Kidney epithelial cell (primary cell): ENCODE measurements at regions not wholly inside any gene's neighbourhood (a gene's known extent, or its start where the extent isn't known, plus 50 kb on each side); places are given as distances from the start of the nearest gene placed in this dataset.
"Not testable (repeated sequence)": the region's sequence is repeated elsewhere in the genome, so short reads cannot be mapped to it uniquely, and the experiment has no call there.

ENCODE experiments used
- DNase-seq: peaks from one replicate; pipeline ENCODE4 v3.0.0-alpha.2; 2010; ENCODE audit warnings: low read depth
- H3K27me3 ChIP-seq: 2 replicates; pipeline ENCODE4 v1.6.0; 2011; ENCODE audit warnings: low read length; ENCODE audit not compliant: control insufficient read depth, insufficient read depth
- H3K36me3 ChIP-seq: 2 replicates; pipeline ENCODE4 v1.5.1; 2011; ENCODE audit warnings: low read length; ENCODE audit not compliant: control insufficient read depth, insufficient read depth
- H3K4me3 ChIP-seq: 2 replicates; pipeline ENCODE4 v1.5.1; 2011; ENCODE audit warnings: low read depth, mild to moderate bottlenecking, control low read depth, low read length
- TF ChIP-seq, protein P1 (sequence below): IDR thresholded peaks from 2 replicates; pipeline ENCODE4 v1.5.1; 2011; ENCODE audit warnings: mild to moderate bottlenecking, moderate library complexity, low read length, control low read depth, inconsistent platforms; ENCODE audit not compliant: insufficient read depth, poor library complexity, severe bottlenecking

DNA sequence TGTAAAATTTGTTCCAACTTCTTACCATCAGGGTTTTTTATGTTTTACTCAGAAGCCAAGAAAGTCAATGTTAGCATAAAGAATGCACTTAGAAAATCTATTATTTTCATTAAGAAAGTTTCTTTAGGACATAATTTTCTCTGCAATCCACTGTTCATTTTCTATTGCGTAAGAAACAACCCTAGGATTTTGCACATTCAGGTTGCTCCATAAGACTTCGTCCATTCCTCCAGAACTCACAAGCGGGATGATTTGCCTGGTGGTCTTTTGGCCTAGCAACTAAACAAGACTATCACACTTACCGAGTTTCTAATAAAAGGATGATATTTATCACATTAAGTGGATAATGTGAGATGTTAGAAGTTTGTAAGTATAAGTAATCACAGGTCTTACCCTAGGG lies 376.3 kb upstream of the INTU start:
- Histone ChIP-seq H3K36me3 (no peaks in the 10 kb centered on the region), H3K4me3 (no peak overlapping the region), H3K27me3 (no peaks in the 10 kb centered on the region)
- TF ChIP-seq, protein P1, sequence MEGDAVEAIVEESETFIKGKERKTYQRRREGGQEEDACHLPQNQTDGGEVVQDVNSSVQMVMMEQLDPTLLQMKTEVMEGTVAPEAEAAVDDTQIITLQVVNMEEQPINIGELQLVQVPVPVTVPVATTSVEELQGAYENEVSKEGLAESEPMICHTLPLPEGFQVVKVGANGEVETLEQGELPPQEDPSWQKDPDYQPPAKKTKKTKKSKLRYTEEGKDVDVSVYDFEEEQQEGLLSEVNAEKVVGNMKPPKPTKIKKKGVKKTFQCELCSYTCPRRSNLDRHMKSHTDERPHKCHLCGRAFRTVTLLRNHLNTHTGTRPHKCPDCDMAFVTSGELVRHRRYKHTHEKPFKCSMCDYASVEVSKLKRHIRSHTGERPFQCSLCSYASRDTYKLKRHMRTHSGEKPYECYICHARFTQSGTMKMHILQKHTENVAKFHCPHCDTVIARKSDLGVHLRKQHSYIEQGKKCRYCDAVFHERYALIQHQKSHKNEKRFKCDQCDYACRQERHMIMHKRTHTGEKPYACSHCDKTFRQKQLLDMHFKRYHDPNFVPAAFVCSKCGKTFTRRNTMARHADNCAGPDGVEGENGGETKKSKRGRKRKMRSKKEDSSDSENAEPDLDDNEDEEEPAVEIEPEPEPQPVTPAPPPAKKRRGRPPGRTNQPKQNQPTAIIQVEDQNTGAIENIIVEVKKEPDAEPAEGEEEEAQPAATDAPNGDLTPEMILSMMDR, result no peak
- no peak for DNase-seq

GRCh38 chr4:127261476-127261875 lies 371.3 kb upstream of the INTU start:
- Histone ChIP-seq H3K27me3 (no peaks in the 10 kb centered on the region), H3K4me3 (no peak overlapping the region), H3K36me3 (no peaks in the 10 kb centered on the region)
- no peak for DNase-seq
- TF ChIP-seq, protein P1, result no peak

DNA sequence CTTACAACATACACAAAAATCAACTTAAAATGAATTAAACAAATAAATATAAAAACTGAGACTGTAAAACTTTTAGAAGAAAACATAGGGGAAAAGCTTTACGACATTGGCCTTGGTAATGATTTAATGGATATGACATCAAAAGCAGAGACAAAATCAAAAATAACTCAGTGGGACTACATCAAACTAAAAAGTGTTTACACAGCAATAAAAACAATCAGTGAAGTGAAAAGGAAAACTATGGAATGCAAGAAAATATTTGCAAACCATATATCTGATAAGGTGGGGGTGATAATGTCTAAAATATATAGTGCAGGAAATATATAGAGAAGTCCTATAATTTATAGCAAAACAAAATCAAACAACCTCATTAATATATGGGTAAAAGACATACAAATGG lies 364.4 kb upstream of the INTU start:
- Histone ChIP-seq H3K36me3 (no peaks in the 10 kb centered on the region), H3K27me3 (no peaks in the 10 kb centered on the region), H3K4me3 (no peak overlapping the region)
- TF ChIP-seq, protein P1, result no peak
- DNase-seq, result no peak

GRCh38 chr4:127277023-127277422 lies 355.7 kb upstream of the INTU start:
- H3K27me3 ChIP-seq, H3K36me3 ChIP-seq: not testable (repeated sequence)

GRCh38 chr4:127284236-127284635 lies 348.5 kb upstream of the INTU start:
- DNase-seq, result no peak
- no peaks in the 10 kb centered on the region for H3K36me3 ChIP-seq
- TF ChIP-seq, protein P1, result no peak
- H3K27me3 ChIP-seq, result no peaks in the 10 kb centered on the region
- H3K4me3 ChIP-seq, result no peak overlapping the region

More at GRCh38 chr4:127277023-127277422, 355.7 kb upstream of the INTU start:
- H3K4me3 ChIP-seq, DNase-seq: not testable (repeated sequence)

GRCh38 chr4:127291316-127291715 lies 341.4 kb upstream of the INTU start:
- Histone ChIP-seq H3K27me3 (no peaks in the 10 kb centered on the region), H3K36me3 (no peaks in the 10 kb centered on the region), H3K4me3 (no peak overlapping the region)
- TF ChIP-seq, protein P1, result no peak
- DNase-seq, result no peak
